ENCODE measurements at regions not wholly inside any gene's neighbourhood (a gene's known extent, or its start where the extent isn't known, plus 50 kb on each side); places are given as distances from the start of the nearest gene placed in this dataset.

- H2AFZ ChIP-seq: peak overlapping the region; percentile 29
Measured at GRCh38 chr5:26482810-26483375, 555.5 kb downstream of the CDH9 start.

GRCh38 chr5:26482076-26482809 is 556.1 kb downstream of the CDH9 start:
- no peak overlapping the region for H3K4me2 ChIP-seq
- no peak overlapping the region for H3K4me3 ChIP-seq
- H3K4me1 ChIP-seq (ENCODE audit: insufficient read depth): no peaks in the 10 kb centered on the region
- H3K36me3 ChIP-seq (replicated peaks; ENCODE audit: insufficient read depth, low read depth): no peaks in the 10 kb centered on the region
- no peaks in the 10 kb centered on the region for H3K9me2 ChIP-seq (replicated peaks; ENCODE audit: insufficient read depth)
- no peak for DNase-seq (ENCODE audit: low spot score)
- WGBS (ENCODE audit: low lambda C conversion rate, missing lambda C conversion rate): 85% methylated on average over 5 of the region's 5 CpGs
- no peaks in the 10 kb centered on the region for H4K20me1 ChIP-seq (ENCODE audit: insufficient read depth, poor library complexity, severe bottlenecking)
- no peak overlapping the region for H3K27ac ChIP-seq
- no peaks in the 10 kb centered on the region for H3K9me3 ChIP-seq (ENCODE audit: low read depth)
- no peaks in the 10 kb centered on the region for H3K27me3 ChIP-seq
- H2AFZ ChIP-seq: peak overlapping the region; percentile 29
- no peaks in the 10 kb centered on the region for H3K79me2 ChIP-seq
- no peak for TF ChIP-seq EZH2phosphoT487 (IDR thresholded peaks at IDR 0.05; ENCODE audit: low read depth, severe bottlenecking, unreplicated experiment)
- no peak for TF ChIP-seq CTCF (IDR thresholded peaks at IDR 0.05; ENCODE audit: poor library complexity)
- TF ChIP-seq EZH2 (IDR thresholded peaks at IDR 0.05; ENCODE audit: borderline replicate concordance): no peak

More at GRCh38 chr5:26482810-26483375, 555.5 kb downstream of the CDH9 start:
- no peak overlapping the region for H3K27ac ChIP-seq
- H3K4me2 ChIP-seq: no peak overlapping the region
- WGBS (ENCODE audit: low lambda C conversion rate, missing lambda C conversion rate): 57% methylated on average over 2 of the region's 2 CpGs
- no peak overlapping the region for H3K4me3 ChIP-seq
- peak; percentile 61 for TF ChIP-seq CTCF (IDR thresholded peaks at IDR 0.05; ENCODE audit: poor library complexity)
- no peak for TF ChIP-seq EZH2phosphoT487 (IDR thresholded peaks at IDR 0.05; ENCODE audit: low read depth, severe bottlenecking, unreplicated experiment)
- no peaks in the 10 kb centered on the region for H3K4me1 ChIP-seq (ENCODE audit: insufficient read depth)
- no peaks in the 10 kb centered on the region for H3K9me3 ChIP-seq (ENCODE audit: low read depth)
- H3K9me2 ChIP-seq (replicated peaks; ENCODE audit: insufficient read depth): no peaks in the 10 kb centered on the region
- H4K20me1 ChIP-seq (ENCODE audit: insufficient read depth, poor library complexity, severe bottlenecking): no peaks in the 10 kb centered on the region
- H3K27me3 ChIP-seq: no peaks in the 10 kb centered on the region
- H3K36me3 ChIP-seq (replicated peaks; ENCODE audit: insufficient read depth, low read depth): no peaks in the 10 kb centered on the region
- DNase-seq (ENCODE audit: low spot score): peak; percentile 65
- H3K79me2 ChIP-seq: no peaks in the 10 kb centered on the region

- Histone ChIP-seq H4K20me1 (ENCODE audit: insufficient read depth, poor library complexity, severe bottlenecking) (no peaks in the 10 kb centered on the region), H3K4me1 (ENCODE audit: insufficient read depth) (no peaks in the 10 kb centered on the region), H2AFZ (no peak overlapping the region), H3K27me3 (no peaks in the 10 kb centered on the region), H3K4me3 (no peak overlapping the region), H3K79me2 (no peaks in the 10 kb centered on the region), H3K9me3 (ENCODE audit: low read depth) (no peaks in the 10 kb centered on the region), H3K9me2 (replicated peaks; ENCODE audit: insufficient read depth) (no peaks in the 10 kb centered on the region), H3K27ac (no peak overlapping the region), H3K4me2 (no peak overlapping the region), H3K36me3 (replicated peaks; ENCODE audit: insufficient read depth, low read depth) (no peaks in the 10 kb centered on the region)
- no peak for DNase-seq (ENCODE audit: low spot score)
- TF ChIP-seq CTCF (IDR thresholded peaks at IDR 0.05; ENCODE audit: poor library complexity) (no peak), EZH2phosphoT487 (IDR thresholded peaks at IDR 0.05; ENCODE audit: low read depth, severe bottlenecking, unreplicated experiment) (no peak), EZH2 (IDR thresholded peaks at IDR 0.05; ENCODE audit: borderline replicate concordance) (no peak)
Measured at GRCh38 chr5:26470439-26470838, 567.9 kb downstream of the CDH9 start.

Data from hepatocyte (in vitro differentiated cells).